A172 (cell line): ENCODE measurements at regions not wholly inside any gene's neighbourhood (a gene's known extent, or its start where the extent isn't known, plus 50 kb on each side); places are given as distances from the start of the nearest gene placed in this dataset.

ENCODE experiments used
- DNase-seq: peaks from one replicate; pipeline ENCODE4 v3.0.0-alpha.2; 2015; ENCODE audit warnings: low spot score

DNA sequence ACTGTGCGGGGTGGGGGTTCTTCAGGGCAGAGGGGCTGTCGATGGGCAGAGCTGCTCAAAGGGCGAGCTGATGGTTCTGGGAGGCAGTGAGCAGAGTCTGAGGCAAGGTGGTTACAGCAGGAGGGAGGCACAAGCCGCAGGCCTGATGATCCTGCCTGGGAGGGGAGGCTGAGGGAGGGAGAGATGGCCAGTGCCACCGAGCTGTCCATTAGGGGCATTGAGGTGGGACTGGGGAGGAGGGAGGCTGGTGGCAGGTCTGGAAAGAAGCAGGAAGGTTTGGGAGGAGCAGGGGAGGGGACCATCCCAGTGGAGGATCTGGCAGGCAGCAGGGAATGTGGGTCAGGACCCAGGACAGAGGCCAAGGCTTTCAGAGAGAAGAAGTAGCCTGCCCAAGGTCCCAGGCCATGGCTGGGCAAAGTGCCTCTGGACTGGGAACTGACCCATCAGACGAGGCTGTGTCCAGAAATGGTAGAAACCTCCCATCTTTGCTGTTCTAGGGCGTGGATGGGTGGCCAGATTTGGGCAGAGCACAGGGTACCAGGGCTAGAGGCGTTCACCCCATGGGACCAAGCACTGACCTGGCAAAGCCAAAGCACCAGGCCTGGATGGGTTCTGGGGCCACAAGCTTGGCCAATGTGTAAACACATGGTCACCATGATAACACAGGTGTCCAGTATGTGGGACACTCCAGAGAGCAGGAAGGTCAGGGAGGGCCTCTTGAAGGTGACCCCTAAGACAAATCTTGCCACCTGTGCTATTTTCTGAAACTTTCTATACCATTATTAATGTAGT is 55.5 kb downstream of the INHBB start:
- DNase-seq, result no peak

DNA sequence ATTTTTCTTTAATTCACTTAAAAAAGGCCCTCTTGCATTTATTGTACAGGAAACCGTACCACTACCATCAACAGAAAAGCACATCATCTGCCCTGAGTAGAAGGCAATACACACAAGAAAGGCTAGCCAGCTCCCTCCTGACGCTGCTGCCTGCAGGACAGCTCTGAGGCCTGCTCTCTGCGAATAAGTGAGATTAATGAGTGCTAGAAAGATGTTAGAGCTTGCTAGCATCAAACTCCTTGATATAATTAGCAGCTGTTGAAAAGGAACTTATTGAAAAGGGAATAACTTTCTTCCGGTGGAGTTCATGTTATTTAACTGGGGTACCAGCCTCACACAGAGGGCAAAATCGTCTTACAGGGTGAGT is 56.1 kb downstream of the INHBB start:
- DNase-seq, result no peak

DNA sequence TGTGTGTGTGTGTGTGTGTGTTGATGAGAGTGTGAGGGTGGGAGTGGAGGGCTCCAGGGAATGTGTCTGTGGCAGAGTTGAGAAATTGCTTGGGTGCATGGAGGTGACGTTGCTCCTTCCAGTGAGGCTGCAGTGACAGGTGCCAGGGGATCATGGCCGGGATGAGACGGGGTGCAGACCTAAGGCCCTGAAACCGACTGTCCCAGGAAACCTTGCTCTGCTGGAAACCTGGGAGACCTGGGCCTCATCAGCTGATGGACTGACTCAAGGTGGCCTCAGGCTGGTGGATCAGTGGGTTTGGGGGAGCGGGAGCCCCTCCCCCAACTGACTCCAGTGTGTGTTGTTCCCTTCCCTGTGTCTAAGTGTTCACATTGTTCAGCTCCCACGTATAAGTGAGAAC is 56.6 kb downstream of the INHBB start:
- no peak for DNase-seq

DNA sequence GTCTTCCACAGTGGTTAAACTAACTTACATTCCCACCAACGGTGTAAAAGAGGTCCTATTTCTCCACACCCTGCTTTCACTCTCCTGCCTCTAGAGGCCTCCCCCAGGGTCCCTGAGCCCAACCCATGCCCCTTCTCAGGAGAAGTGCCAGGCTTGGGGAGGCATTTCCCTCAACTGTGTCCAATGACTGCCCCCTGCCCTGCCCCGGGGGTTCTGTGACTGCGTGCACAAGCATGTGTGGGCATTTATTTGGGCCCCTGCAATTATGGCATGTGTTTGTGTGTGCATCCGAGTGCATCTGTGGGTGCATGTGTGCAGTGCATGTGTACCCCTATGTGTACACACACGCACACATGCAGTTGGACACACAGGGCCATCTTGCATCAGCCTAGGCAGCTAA is 57.3 kb downstream of the INHBB start:
- no peak for DNase-seq

DNA sequence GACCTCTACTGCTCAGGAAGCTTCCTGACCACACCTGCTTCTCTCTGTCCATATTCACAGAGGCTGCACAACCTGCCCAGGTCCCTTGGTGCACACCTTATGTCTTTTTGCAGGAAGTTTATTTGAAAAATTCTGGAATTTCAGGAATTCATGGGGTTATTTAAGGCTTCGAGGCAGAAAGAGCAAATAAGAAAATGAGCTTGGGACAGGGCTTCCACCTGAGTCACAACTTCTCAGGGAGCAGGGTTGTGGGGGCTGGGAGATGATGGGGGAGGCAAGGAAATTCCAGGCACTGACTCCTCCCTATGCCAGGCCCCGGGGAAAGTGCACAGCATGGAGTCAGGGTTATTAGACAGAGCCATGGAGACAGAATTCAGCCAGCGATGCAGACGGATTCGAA is 57.7 kb downstream of the INHBB start:
- peak; percentile 52 for DNase-seq

DNA sequence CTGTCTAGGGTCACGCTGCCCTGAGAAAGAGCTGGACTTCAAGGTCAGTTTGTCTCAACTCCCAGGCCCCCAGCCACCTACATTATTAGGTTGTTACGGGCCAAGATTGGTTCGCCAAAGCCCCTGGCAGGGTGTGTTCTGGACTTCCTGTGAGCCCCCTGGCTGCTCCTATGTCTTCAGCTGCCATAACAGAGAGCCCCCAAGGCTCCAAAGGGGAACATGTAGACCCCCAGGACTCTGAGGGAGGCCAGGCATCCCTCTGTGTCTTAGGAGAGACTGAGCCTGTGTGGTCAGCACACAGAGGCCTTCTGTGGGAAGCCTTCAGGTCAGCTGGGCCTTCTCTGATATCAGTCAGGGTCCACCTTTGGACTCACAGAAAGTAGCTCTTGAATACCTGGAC is 58.3 kb downstream of the INHBB start:
- no peak for DNase-seq

DNA sequence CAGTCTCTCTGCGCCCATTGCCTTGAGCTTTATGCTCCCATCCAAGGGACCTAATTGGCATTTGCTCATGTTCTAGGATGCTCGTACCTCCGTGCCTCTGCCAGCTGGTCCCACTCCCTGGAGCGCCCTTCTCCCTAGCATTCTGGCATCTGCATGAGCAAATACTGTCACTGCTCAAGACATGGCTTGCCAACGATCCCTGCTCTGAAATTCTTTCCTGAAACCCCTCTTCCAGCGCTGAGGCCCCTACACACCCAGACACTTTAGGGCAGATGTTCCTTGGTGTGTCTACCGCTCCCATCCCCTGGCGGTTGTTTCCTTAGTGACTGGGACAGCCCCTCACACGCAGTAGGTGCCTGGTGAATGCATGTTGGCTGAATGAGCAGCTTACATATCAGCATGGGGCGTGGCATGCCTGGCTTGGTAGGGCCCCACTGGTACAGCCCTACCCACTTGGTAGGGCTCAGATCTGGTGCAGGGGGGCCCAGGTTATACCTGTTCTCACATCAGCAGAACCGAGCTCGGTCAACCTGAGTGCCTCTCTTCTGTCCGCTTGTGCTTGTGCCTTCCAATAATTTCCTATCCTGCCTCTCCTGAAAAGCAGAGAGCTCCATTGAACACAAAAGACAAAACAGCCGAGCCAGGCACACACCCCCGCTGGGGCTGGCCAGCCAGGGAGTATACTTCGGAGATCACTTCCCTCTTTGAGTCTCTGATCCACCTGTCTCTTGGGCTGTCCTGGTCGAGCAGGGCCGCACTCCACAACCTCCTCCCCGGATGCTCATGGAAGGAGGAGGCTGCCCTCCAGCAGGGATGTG is 59.2 kb downstream of the INHBB start:
- DNase-seq, result no peak

DNA sequence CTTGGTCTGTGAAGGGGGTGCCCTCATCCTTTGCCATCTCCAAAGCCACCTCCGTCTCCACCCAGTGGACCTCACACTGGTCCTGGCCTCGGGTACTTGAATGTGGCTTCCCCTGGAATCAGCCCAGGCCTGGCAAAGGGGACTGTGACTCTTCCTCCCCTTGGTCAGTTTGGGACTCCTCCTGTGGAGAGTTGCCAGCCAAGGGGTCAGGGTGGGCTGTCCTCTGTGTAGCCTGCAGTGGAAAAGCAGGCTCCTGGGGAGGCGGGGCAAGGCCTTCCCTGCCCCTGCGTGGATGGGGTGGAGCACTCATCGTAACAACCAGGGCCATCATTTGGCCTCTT is 59.8 kb downstream of the INHBB start:
- DNase-seq, result no peak

DNA sequence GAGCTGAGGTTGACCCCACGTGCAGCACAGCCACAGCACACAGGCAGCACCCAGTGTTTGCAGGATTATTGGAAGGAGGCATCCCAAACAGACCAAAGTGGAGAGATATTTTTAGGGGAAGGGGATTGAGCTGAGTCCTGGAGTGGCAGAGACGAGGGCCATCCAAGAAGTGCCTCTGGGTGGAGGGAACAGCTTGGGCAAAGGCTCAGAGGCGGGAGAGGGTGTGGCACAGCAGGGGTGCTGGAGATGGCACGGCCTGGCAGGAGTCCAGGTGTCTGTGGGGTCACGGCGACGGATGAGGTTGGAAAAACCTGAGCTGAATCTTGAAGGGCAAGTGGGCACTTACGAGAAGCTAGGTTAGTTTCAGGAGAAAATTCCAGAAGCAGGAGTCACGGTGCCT is 60.6 kb downstream of the INHBB start:
- no peak for DNase-seq

DNA sequence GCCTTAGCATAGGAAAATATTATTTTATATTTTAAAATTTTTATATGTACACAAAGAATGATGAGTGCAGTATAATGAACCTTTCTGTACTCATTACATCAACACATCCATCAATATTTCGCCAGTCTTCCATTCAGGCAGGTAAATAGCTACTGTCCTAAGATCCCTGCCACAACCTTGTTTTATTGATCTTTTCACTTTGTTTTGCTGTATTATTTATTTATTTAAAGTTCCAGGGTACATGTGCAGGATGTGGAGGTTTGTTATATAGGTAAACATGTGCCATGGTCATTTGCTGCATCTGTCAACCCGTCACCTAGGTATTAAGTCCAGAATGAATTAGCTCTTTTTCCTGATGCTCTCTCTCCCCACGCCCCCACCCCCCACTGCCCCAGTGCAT is 64.6 kb downstream of the INHBB start:
- no peak for DNase-seq

DNA sequence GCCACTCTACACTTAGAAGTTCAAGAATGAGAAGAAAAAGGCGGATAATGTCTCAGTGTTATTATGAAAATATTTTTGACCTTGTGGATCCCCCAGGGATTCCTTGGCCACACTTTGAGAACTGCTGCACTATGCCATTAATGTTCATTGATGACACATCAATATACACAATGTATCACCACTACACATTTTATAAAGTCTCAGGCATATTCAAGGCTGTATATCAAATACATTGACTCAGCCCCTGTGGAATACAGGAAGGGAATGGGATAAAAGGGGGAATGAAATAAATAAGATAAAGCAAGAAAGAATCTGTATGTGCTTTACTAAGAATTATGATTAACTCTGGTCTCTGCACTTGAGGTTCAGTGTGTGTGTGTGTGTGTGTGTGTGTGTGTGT is 69.1 kb downstream of the INHBB start:
- no peak for DNase-seq

DNA sequence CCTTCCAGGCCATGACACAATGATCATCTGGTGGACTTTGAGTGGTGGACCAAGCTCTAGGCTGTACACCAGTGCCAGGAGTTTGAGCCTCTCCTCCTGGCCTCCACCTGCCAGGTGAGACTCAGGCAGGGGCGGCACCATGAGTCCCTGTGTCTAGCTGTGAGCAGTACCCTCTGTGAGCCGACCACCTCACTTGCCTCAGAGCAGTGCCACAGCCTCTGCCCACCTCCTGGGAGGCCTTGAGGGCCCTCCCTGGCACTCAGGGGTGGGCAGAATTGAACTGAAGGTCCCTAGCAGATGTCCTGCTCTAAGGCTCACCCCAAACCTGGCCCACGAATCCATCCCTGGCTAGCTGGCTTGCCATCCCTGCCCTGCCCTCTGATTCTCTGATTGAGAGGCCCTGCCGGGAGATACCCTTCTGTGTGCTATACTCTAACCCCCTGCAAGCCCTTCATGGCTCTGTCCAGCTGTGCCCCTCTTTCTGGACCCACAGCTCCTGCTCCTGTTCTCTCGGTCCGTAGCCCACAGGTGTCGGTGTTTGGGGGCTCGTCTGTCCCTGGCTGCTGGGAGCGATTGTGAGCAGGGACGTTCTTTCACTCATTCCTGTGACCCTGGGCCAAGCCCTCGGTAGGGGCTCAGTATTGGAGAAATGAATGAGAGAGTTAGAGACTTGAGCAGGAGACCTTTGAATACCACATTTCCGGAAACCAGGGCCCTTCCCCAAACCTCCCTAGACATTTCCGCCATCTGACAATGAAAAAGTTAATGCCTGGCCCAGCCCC is 70.0 kb downstream of the INHBB start:
- DNase-seq, result no peak

DNA sequence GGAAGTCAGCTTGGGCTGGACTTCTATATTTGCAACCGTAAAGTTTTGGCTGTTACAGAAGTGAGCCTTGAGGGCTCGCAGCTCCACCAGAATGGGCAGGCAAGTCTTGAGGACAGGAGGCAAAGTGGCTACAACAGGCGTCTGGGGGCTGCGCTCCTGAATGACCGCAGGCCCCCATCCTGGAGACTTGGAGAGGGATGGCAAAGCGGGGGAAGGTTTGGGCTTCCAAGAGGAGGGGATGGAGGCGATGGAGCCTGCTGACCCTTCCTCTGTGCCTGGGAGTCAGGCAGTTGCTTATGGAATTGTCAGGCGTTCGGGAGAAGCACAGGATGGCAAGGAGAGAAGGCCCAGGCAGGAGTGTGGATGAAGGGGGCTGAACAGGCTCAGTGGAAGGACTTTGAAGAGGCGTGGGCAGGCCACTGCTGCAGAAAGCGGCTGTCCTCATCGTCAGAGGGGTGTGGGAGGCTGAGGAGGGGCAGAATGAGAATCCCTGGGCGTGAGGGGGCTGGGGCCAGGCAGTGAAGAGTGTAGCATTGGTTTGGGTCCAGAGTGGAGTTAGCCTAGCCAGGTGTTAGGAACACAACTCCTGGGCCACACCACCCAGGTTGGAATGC is 72.3 kb downstream of the INHBB start:
- no peak for DNase-seq

DNA sequence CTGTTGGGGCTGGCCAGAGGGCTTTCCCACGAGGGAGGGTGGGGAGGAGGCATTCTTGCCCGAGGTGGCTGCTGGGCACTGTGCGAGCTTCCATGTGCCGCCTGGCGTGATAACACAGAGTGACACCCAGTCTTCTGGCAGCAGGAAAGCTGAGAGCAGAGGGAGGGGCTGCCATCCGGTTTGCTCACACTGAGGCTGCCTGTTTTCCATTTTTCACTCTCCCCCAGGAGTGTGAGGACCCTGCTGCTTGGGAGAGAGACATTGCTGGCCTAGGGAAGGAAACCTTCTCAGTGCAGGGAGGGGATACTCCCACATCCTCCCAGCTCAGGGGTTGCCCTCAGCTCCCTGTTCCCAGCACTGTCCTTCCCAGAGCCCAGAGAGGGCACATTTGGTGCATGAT is 73.1 kb downstream of the INHBB start:
- no peak for DNase-seq

DNA sequence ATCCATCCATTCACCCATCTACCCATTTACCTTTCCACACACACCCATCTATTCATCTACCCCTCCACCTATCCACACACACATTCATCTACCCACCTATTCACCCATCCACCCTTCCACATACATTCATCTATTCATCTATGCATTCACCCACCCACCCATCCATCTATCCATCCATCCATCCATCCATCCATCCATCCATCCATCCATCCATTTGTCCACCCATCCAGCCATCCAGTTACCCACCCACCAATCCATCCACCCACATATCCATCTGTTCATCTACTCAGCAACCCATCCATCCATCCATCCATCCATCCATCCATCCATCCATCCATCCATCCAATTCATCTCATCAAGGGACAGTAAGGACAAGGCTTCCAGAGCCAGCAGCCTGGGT is 74.0 kb downstream of the INHBB start:
- DNase-seq, result no peak

DNA sequence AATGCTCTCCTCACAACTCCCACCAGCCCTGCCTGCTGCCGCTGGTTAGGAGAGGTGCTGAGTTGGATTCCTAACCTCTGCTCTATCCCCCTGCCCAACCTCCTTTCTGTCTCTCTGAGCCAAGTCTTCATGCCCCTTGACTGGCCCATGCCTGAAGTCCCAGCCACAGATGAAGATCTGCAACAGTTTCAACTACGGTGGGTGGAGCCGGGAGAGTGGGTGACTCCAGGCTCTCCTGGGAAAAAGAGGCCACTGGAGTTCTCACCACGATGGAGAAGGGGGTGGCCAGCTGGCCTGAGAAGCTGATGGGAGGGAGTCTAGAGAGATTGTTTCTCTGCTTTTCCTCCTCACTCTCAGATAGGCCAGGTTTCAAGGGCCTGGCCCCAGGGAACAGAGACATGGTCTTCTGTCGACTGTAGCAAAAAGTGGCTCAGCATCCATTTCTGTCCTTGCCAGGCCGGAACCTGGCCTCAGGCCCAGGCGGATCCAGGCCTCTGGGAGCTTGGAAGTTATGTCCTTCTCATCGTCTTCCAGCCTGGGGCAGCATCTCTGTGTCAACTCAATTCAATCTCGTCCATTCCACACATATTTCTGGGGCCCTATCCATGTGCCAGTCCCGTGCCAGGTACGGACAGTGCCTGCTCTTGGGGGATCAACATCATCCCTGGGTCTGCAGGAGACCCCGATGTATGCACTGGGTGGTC is 75.3 kb downstream of the INHBB start:
- no peak for DNase-seq

DNA sequence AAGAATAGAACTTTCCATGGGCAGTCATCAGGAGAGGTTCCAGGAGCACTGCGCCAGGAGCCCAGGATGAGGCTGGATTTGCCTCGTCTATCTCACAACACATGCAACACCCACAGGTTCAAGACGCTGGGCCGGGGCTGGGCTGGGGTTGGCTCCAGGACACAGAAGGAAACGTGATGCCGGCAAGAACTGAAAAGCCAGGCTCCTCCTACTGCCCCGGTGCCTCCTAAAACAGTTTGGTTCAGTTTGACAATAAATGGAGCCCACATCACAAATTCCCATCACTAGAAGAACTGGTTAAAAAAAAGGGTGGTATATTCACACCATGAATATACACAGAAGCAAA is 75.9 kb downstream of the INHBB start:
- no peak for DNase-seq

DNA sequence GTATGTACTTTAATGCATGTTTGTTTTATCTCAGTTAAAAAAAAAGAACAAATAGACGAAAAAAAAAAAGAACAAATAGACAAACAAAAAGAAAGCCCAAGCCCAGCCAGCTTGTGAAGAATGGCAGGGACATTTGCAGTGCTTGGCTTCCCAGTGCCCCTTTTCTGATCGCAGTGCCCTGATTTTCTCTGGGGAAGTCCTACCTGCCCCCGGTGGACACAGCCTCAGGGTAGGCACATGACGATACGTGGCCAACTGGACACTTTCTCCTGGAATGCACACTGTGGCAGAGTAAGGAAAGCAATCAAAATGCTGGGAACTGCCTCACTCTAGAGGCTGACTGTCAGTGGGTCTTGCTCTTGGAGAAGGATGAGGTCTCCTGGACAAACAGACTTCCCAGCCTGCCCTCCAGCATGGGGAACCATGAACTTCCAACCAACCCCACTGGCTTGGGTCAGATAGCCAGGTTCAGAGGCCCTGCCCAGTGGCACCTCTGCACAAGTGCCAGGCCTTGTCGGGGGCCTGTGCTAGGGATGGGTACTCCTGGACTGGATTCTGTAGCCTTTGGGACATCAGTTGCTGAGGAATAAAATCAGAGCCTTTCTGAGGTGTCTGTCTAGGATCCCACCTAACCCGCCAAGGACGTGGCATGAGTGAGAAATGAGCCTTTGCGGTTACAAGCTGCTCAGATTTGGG is 76.7 kb downstream of the INHBB start:
- DNase-seq, result no peak

DNA sequence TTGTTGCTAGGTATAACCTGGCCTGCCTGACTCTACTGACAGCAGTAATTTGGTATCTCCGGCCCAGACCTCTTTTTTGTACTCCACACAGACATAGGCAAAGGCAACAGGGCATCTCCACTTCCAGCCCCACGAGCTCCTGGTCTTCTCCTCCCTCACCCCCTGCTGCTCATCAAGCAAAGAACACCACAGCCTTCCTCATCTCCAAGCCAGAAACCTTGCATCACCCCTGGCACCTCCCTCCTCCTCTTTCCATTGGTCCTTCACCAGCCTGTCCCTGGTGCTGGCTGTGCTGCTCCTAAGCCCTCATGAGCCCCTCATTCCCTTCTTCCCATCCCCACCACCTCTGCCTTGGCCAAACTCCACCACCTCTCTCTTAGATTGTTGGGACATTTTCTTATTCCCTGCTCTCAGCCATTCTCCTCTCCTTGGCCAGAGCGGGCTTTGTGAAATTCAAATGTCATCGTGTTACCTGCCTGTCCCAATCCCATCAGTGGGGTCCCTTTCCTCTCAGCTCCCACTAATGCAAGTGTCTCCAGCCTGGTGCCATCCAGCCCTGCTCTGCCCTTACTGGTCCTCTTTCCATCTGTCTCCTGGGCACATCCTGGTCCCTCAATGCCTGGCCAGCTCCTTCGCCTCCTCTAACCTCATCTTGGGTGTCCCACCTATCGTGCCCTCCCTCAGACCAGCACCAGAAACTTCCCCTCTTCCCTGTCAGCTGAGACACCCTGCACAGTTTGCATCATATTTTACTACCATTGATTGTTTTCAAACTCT is 77.4 kb downstream of the INHBB start:
- no peak for DNase-seq

DNA sequence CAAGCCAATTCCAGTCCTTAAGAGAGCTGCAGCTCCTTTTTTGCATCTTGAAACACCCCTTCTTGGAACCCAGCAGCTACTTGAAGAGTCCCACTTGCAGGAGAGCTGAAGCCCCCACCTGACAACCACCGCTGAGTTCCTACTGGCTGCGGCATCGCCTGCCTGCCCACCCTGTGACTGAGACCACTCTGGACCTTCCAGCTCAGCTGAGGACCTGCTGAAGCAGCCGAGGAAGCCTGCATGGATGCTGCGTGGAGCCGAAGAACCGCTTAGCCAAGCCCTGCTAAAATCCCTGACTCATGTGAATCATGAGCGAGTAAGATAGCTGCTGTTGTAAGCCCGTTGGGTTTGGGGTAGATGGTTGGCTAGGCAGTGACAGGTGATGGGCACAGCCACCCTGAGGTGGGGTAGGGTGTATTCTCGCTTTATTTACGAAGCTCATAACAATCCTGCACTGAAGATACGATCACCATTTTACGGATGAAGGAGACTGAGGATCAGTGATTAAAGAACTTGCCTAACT is 78.4 kb downstream of the INHBB start:
- DNase-seq, result no peak
